Kidney (tissue), 13 donors: ENCODE measurements at regions not wholly inside any gene's neighbourhood (a gene's known extent, or its start where the extent isn't known, plus 50 kb on each side); places are given as distances from the start of the nearest gene placed in this dataset.
"Not testable (repeated sequence)": the region's sequence is repeated elsewhere in the genome, so short reads cannot be mapped to it uniquely, and the experiment has no call there.

Source experiments
- DNase-seq, 5 donors: peaks; one replicate each; pipeline ENCODE4 v3.0.0-alpha.2; 2013 to 2020
- FAIRE-seq: peaks from 2 replicates; lab custom pipeline; 2012; peaks lifted over from hg19 to GRCh38; lab: Jason Lieb, UNC
- H3K27ac ChIP-seq, 2 donors: one replicate each; pipeline ENCODE4 v1.7.0; 2013; ENCODE audit warnings: low read depth in 2 of 2, low read length in 2 of 2, inconsistent platforms in 1 of 2
- H3K27me3 ChIP-seq: one replicate; pipeline ENCODE4 v1.7.1; 2013; ENCODE audit warnings: low read length, inconsistent platforms; ENCODE audit not compliant: control insufficient read depth, insufficient read depth
- H3K36me3 ChIP-seq, 3 donors: one replicate each; pipeline versions ENCODE4 v1.7.0 to v1.7.1; 2013; ENCODE audit warnings: low read length in 3 of 3, control low read depth in 1 of 3, inconsistent platforms in 1 of 3; ENCODE audit not compliant: insufficient read depth in 3 of 3, control insufficient read depth in 2 of 3
- H3K4me1 ChIP-seq, 3 donors: one replicate each; pipeline versions ENCODE4 v1.7.0 to v1.7.1; 2013; ENCODE audit warnings: low read length in 3 of 3, inconsistent platforms in 1 of 3, low read depth in 1 of 3; ENCODE audit not compliant: control insufficient read depth in 2 of 3, insufficient read depth in 2 of 3
- H3K4me3 ChIP-seq, 3 donors: one replicate each; pipeline versions ENCODE4 v1.7.0 to v1.8.1; 2013; ENCODE audit warnings: low read length in 3 of 3, control low read depth in 1 of 3, inconsistent platforms in 1 of 3
- H3K9ac ChIP-seq, 3 donors: one replicate each; pipeline versions ENCODE4 v1.7.0 to v1.7.1; 2013; ENCODE audit warnings: low read length in 3 of 3, control low read depth in 1 of 3, inconsistent platforms in 1 of 3
- H3K9me3 ChIP-seq, 3 donors: one replicate each; pipeline versions ENCODE4 v1.7.0 to v1.7.1; 2013; ENCODE audit warnings: low read length in 3 of 3, control low read depth in 1 of 3, inconsistent platforms in 1 of 3; ENCODE audit not compliant: control insufficient read depth in 2 of 3, insufficient read depth in 1 of 3
- intact Hi-C: fragments of 100-400 bp; cut with DNase I; formaldehyde crosslinking; loops from one replicate; pipeline ENCODE4 v1.11.1; 2022
- TF ChIP-seq, protein P1 (sequence below): IDR thresholded peaks from 3 replicates; pipeline ENCODE4 v1.5.1; 2012; ENCODE audit warnings: mild to moderate bottlenecking, moderate library complexity, borderline replicate concordance; ENCODE audit not compliant: insufficient read depth; ENCODE audit errors: extremely low read depth
- donor health status: control.
- donor health status: control.
- donor health status: control.
- donor health status: control.
- donor health status: control.
- donor health status: DM: yes; HTN: yes; CAD: no.
- donor health status: Normal renal cell carcinoma (clear cell type).

DNA sequence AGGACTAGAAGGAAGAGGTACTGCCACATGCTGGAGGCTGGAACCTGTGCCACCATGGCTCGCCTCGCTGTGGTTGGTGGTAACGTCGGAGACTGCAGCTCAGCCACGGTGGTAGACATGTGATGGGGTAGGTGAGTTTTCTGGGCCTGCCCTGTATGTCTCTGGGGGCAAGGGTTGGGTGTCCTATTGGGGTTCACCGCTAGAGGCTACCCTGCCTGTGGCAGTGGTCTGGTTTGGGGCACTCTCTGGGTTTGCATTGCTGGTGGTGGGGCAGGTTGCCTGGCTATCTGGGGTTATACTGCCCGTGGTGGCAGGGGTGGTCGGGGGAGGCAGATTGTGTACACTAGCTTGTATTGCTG is 79.3 kb upstream of the KCNJ18 start:
- FAIRE-seq (no peak), DNase-seq (no peak)
- Histone ChIP-seq H3K9me3 (no peaks in the 10 kb centered on the region), H3K4me1 (no peaks in the 10 kb centered on the region), H3K27ac (no peak overlapping the region), H3K4me3 (no peak overlapping the region), H3K9ac (no peak overlapping the region), H3K36me3 (no peaks in the 10 kb centered on the region), H3K27me3 (no peaks in the 10 kb centered on the region)
- intact Hi-C loops, result no loop called here
- TF ChIP-seq, protein P1, sequence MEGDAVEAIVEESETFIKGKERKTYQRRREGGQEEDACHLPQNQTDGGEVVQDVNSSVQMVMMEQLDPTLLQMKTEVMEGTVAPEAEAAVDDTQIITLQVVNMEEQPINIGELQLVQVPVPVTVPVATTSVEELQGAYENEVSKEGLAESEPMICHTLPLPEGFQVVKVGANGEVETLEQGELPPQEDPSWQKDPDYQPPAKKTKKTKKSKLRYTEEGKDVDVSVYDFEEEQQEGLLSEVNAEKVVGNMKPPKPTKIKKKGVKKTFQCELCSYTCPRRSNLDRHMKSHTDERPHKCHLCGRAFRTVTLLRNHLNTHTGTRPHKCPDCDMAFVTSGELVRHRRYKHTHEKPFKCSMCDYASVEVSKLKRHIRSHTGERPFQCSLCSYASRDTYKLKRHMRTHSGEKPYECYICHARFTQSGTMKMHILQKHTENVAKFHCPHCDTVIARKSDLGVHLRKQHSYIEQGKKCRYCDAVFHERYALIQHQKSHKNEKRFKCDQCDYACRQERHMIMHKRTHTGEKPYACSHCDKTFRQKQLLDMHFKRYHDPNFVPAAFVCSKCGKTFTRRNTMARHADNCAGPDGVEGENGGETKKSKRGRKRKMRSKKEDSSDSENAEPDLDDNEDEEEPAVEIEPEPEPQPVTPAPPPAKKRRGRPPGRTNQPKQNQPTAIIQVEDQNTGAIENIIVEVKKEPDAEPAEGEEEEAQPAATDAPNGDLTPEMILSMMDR, result no peak

DNA sequence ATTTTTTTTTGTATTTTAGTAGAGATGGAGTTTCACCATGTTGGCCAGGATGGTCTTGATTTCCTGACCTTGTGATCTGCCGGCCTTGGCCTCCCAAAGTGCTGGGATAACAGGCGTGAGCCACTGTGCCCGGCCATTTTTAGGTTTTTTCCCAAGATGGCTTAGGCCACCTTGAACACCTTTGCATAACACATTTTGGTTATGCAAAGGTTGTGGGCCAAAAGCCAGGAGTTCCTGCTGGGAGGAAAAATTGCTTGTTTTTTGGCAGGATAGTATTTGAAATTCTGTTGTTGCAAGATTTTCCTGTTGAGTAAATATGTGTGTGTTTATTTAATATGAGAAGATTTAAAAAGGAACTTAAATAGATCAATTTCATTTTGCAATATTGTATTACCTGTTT is 65.3 kb upstream of the KCNJ18 start:
- intact Hi-C loops, H3K27me3 ChIP-seq: not testable (repeated sequence)

More for the DNA sequence above, 65.3 kb upstream of the KCNJ18 start:
- not testable (repeated sequence) for H3K9ac ChIP-seq, H3K27ac ChIP-seq, H3K4me3 ChIP-seq, FAIRE-seq, H3K9me3 ChIP-seq, DNase-seq, H3K4me1 ChIP-seq, H3K36me3 ChIP-seq
